Neural progenitor cell (in vitro differentiated cells): ENCODE measurements at regions not wholly inside any gene's neighbourhood (a gene's known extent, or its start where the extent isn't known, plus 50 kb on each side); places are given as distances from the start of the nearest gene placed in this dataset.

Experiments
- CTCF ChIP-seq: fragments of 200-600 bp; sonication (generic); IDR thresholded peaks from 2 replicates; pipeline ENCODE4 v1.5.1; 2017; ENCODE audit warnings: antibody characterized with exemption, mild to moderate bottlenecking
- EZH2 ChIP-seq: fragments of 200-600 bp; sonication (generic); IDR thresholded peaks from 2 replicates; pipeline ENCODE4 v1.6.1; 2017; ENCODE audit warnings: antibody characterized with exemption, mild to moderate bottlenecking, moderate library complexity

GRCh38 chr22:22176929-22177616 lies 67.5 kb upstream of the VPREB1 start:
- no peak for TF ChIP-seq CTCF
- TF ChIP-seq EZH2, result no peak
